ENCODE measurements at regions not wholly inside any gene's neighbourhood (a gene's known extent, or its start where the extent isn't known, plus 50 kb on each side); places are given as distances from the start of the nearest gene placed in this dataset.
"Not testable (repeated sequence)": the region's sequence is repeated elsewhere in the genome, so short reads cannot be mapped to it uniquely, and the experiment has no call there.

GRCh38 chr5:10019236-10019635 lies 230.5 kb downstream of the ATPSCKMT start:
- intact Hi-C loops (cut with micrococcal nuclease) = no loop called here

DNA sequence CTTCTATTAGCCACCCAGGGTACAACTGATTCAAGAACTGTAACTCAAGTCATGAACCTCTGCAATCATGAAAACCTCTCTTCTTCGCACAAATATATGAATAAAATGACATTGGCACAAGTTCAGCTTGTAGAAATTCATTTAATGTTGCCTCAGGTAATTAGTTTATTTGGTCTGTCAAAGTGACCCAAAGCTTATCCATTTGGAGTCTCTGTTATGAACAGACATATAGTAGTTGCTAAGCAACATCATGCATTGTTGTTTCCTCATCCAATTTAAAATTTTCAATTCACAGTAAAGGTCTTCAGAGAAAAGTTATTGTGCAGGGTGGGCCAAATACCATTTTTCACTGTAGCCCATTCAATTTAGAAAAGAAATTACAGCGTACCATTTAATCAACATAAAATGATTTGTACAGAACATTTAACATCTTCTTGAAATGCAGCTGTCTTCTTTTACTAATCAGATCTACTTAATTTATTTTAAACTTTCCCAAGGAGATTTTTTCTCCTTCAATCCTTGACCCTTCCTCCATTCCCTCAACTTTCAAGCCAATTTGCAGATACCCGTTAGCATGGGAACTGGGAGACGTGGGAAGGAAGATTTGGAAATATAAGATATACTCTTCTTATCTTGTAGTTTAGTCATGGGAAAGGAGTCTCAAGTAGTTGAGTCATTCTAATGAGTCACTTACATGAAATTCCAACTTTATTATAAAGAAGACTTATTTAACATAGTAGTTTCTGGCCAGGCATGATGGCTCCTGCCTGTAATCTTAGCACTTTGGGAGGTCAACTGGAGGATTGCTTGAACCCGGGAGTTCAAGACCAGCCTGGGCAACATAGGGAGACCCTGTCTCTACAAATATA lies 231.3 kb downstream of the ATPSCKMT start:
- no peak for TF ChIP-seq CTCF (IDR thresholded peaks at IDR 0.05; ENCODE audit: borderline replicate concordance)
- Histone ChIP-seq H3K36me3 (no peaks in the 10 kb centered on the region), H3K4me3 (no peak overlapping the region), H3K27me3 (ENCODE audit: low read depth) (no peaks in the 10 kb centered on the region), H3K27ac (replicated peaks) (no peak overlapping the region), H3K9me3 (replicated peaks) (peaks cover 25% of the 10 kb centered on the region), H3K4me1 (no peaks in the 10 kb centered on the region)
- intact Hi-C loops (cut with micrococcal nuclease) = no loop called here
- DNase-seq = no peak

More at GRCh38 chr5:10019236-10019635, 230.5 kb downstream of the ATPSCKMT start:
- TF ChIP-seq CTCF (IDR thresholded peaks at IDR 0.05; ENCODE audit: borderline replicate concordance) = no peak
- no peaks in the 10 kb centered on the region for H3K36me3 ChIP-seq
- H3K27ac ChIP-seq (replicated peaks) = no peak overlapping the region
- H3K4me3 ChIP-seq = no peak overlapping the region
- H3K9me3 ChIP-seq (replicated peaks) = peaks cover 33% of the 10 kb centered on the region
- no peaks in the 10 kb centered on the region for H3K27me3 ChIP-seq (ENCODE audit: low read depth)
- no peak for DNase-seq
- no peaks in the 10 kb centered on the region for H3K4me1 ChIP-seq

GRCh38 chr5:10017786-10018185 lies 231.9 kb downstream of the ATPSCKMT start:
- Histone ChIP-seq H3K27ac (replicated peaks) (no peak overlapping the region), H3K4me1 (no peaks in the 10 kb centered on the region), H3K27me3 (ENCODE audit: low read depth) (no peaks in the 10 kb centered on the region), H3K9me3 (replicated peaks) (peaks cover 19% of the 10 kb centered on the region), H3K36me3 (no peaks in the 10 kb centered on the region), H3K4me3 (no peak overlapping the region)
- intact Hi-C loops (cut with micrococcal nuclease) = no loop called here
- no peak for TF ChIP-seq CTCF (IDR thresholded peaks at IDR 0.05; ENCODE audit: borderline replicate concordance)
- DNase-seq = no peak

GRCh38 chr5:10016559-10016958 lies 233.1 kb downstream of the ATPSCKMT start:
- intact Hi-C loops (cut with micrococcal nuclease); H3K9me3 ChIP-seq (replicated peaks); H3K27me3 ChIP-seq (ENCODE audit: low read depth); H3K4me1 ChIP-seq; H3K36me3 ChIP-seq; H3K27ac ChIP-seq (replicated peaks); H3K4me3 ChIP-seq; DNase-seq: not testable (repeated sequence)

- H3K27ac ChIP-seq (replicated peaks); H3K27me3 ChIP-seq (ENCODE audit: low read depth); DNase-seq; H3K36me3 ChIP-seq; H3K9me3 ChIP-seq (replicated peaks); intact Hi-C loops (cut with micrococcal nuclease); H3K4me3 ChIP-seq; H3K4me1 ChIP-seq: not testable (repeated sequence)
These were observed 234.0 kb downstream of the ATPSCKMT start for GRCh38 chr5:10015681-10016080.

GRCh38 chr5:10009802-10010201 lies 239.9 kb downstream of the ATPSCKMT start:
- Histone ChIP-seq H3K36me3 (no peaks in the 10 kb centered on the region), H3K4me3 (no peak overlapping the region), H3K9me3 (replicated peaks) (peaks cover 15% of the 10 kb centered on the region), H3K4me1 (no peaks in the 10 kb centered on the region), H3K27ac (replicated peaks) (no peak overlapping the region), H3K27me3 (ENCODE audit: low read depth) (no peaks in the 10 kb centered on the region)
- TF ChIP-seq CTCF (IDR thresholded peaks at IDR 0.05; ENCODE audit: borderline replicate concordance) = no peak
- DNase-seq = no peak
- intact Hi-C loops (cut with micrococcal nuclease) = no loop called here

Measured in left ventricle myocardium inferior (tissue), 1 donor.